LNCAP (cell line): ENCODE measurements at regions not wholly inside any gene's neighbourhood (a gene's known extent, or its start where the extent isn't known, plus 50 kb on each side); places are given as distances from the start of the nearest gene placed in this dataset.

Experiments used
- CTCF ChIP-seq: fragments of 450-650 bp; IDR thresholded peaks from 2 replicates; pipeline ENCODE4 v1.5.1; 2017; ENCODE audit warnings: mild to moderate bottlenecking

GRCh38 chr4:123783151-123783790 is 386.7 kb downstream of the SPRY1 start:
- TF ChIP-seq CTCF: no peak

- no peak for TF ChIP-seq CTCF
These were observed 387.3 kb downstream of the SPRY1 start for GRCh38 chr4:123783921-123784320.

GRCh38 chr4:123784626-123785025 is 388.0 kb downstream of the SPRY1 start:
- no peak for TF ChIP-seq CTCF

GRCh38 chr4:123785538-123785937 is 388.9 kb downstream of the SPRY1 start:
- TF ChIP-seq CTCF: no peak

- TF ChIP-seq CTCF: no peak
These were observed 389.7 kb downstream of the SPRY1 start for GRCh38 chr4:123786163-123786915.

GRCh38 chr4:123786920-123787319 is 390.3 kb downstream of the SPRY1 start:
- no peak for TF ChIP-seq CTCF

- TF ChIP-seq CTCF: no peak
These were observed 391.0 kb downstream of the SPRY1 start for GRCh38 chr4:123787512-123788080.
